H9 (cell line): ENCODE measurements at regions not wholly inside any gene's neighbourhood (a gene's known extent, or its start where the extent isn't known, plus 50 kb on each side); places are given as distances from the start of the nearest gene placed in this dataset.

Experiments used
- DNase-seq: peaks from one replicate; pipeline ENCODE4 v3.0.0-alpha.2; 2017
- H2AFZ ChIP-seq: one replicate; pipeline ENCODE4 v1.6.1; 2013; ENCODE audit warnings: mild to moderate bottlenecking, low read length, control low read depth, moderate library complexity
- H2AK5ac ChIP-seq: 2 replicates; pipeline ENCODE4 v1.6.1; 2013; ENCODE audit warnings: low read length, control low read depth, mixed read lengths; ENCODE audit not compliant: insufficient read length
- H2BK120ac ChIP-seq: one replicate; pipeline ENCODE4 v1.6.1; 2013; ENCODE audit warnings: low read depth, mild to moderate bottlenecking, low read length, control low read depth, inconsistent platforms; ENCODE audit not compliant: poor library complexity, severe bottlenecking
- H2BK12ac ChIP-seq: 2 replicates; pipeline ENCODE4 v1.6.1; 2013; ENCODE audit warnings: low read length, control low read depth, mixed read lengths, low read depth; ENCODE audit not compliant: insufficient read length
- H2BK15ac ChIP-seq: 2 replicates; pipeline ENCODE4 v1.6.1; 2013; ENCODE audit warnings: low read depth, low read length, control low read depth
- H2BK20ac ChIP-seq: one replicate; pipeline ENCODE4 v1.6.1; 2013; ENCODE audit warnings: low read depth, mild to moderate bottlenecking, low read length, control low read depth, inconsistent platforms; ENCODE audit not compliant: poor library complexity, severe bottlenecking
- H2BK5ac ChIP-seq: 2 replicates; pipeline ENCODE4 v1.6.1; 2013; ENCODE audit warnings: low read length, control low read depth, mixed read lengths; ENCODE audit not compliant: insufficient read length
- H3K14ac ChIP-seq: 2 replicates; pipeline ENCODE4 v1.6.1; 2013; ENCODE audit warnings: low read length, control low read depth; ENCODE audit not compliant: insufficient read depth
- H3K18ac ChIP-seq: 2 replicates; pipeline ENCODE4 v1.6.1; 2013; ENCODE audit warnings: low read depth, mild to moderate bottlenecking, mixed read lengths, low read length, control low read depth; ENCODE audit not compliant: insufficient read length
- H3K23ac ChIP-seq: 2 replicates; pipeline ENCODE4 v1.6.1; 2013; ENCODE audit warnings: low read length, control low read depth, mixed read lengths, low read depth; ENCODE audit not compliant: insufficient read length
- H3K23me2 ChIP-seq: 2 replicates; pipeline ENCODE4 v1.6.1; 2013; ENCODE audit warnings: low read depth, mild to moderate bottlenecking, mixed read lengths, low read length, control low read depth; ENCODE audit not compliant: insufficient read length, poor library complexity, severe bottlenecking
- H3K27ac ChIP-seq: 2 replicates; pipeline ENCODE4 v1.5.1; 2013; ENCODE audit warnings: low read length, control low read depth, mixed read lengths, low read depth; ENCODE audit not compliant: insufficient read length
- H3K27me3 ChIP-seq: 2 replicates; pipeline ENCODE4 v1.6.1; 2013; ENCODE audit warnings: low read length, control low read depth, inconsistent platforms; ENCODE audit not compliant: insufficient read depth
- H3K4ac ChIP-seq: 2 replicates; pipeline ENCODE4 v1.6.1; 2013; ENCODE audit warnings: low read depth, mild to moderate bottlenecking, control low read depth, inconsistent platforms, low read length, moderate library complexity
- H3K4me1 ChIP-seq: 2 replicates; pipeline ENCODE4 v1.6.1; 2013; ENCODE audit warnings: low read length, control low read depth, inconsistent platforms; ENCODE audit not compliant: insufficient read depth
- H3K4me2 ChIP-seq: 2 replicates; pipeline ENCODE4 v1.6.1; 2013; ENCODE audit warnings: low read length, control low read depth, mixed read lengths; ENCODE audit not compliant: insufficient read length, insufficient read depth
- H3K56ac ChIP-seq: 2 replicates; pipeline ENCODE4 v1.6.1; 2013; ENCODE audit warnings: low read depth, mild to moderate bottlenecking, mixed read lengths, low read length, control low read depth; ENCODE audit not compliant: insufficient read length
- H3K79me1 ChIP-seq: 2 replicates; pipeline ENCODE4 v1.6.1; 2013; ENCODE audit warnings: low read depth, mild to moderate bottlenecking, moderate library complexity, low read length, control low read depth, inconsistent platforms; ENCODE audit not compliant: insufficient read depth, poor library complexity, severe bottlenecking
- H3K79me2 ChIP-seq: 2 replicates; pipeline ENCODE4 v1.6.1; 2013; ENCODE audit warnings: low read length, control low read depth, inconsistent platforms; ENCODE audit not compliant: insufficient read depth
- H3K9ac ChIP-seq: 2 replicates; pipeline ENCODE4 v1.6.1; 2013; ENCODE audit warnings: low read length, control low read depth, mixed read lengths; ENCODE audit not compliant: insufficient read length; ENCODE audit errors: extremely low read depth
- H3K9me3 ChIP-seq: one replicate; pipeline ENCODE4 v1.6.1; 2013; ENCODE audit warnings: low read depth, low read length, inconsistent platforms; ENCODE audit not compliant: control insufficient read depth
- H3T11ph ChIP-seq: one replicate; pipeline ENCODE4 v1.6.1; 2013; ENCODE audit warnings: mild to moderate bottlenecking, low read length, control low read depth, inconsistent platforms
- H4K20me1 ChIP-seq: one replicate; pipeline ENCODE4 v1.6.1; 2013; ENCODE audit not compliant: control insufficient read depth, insufficient read length, insufficient read depth
- H4K5ac ChIP-seq: 2 replicates; pipeline ENCODE4 v1.6.1; 2013; ENCODE audit warnings: low read depth, mild to moderate bottlenecking, mixed read lengths, low read length, control low read depth; ENCODE audit not compliant: insufficient read length
- H4K8ac ChIP-seq: replicated peaks from 2 replicates; pipeline ENCODE4 v1.6.1; 2013; ENCODE audit warnings: low read length, control low read depth, mixed read lengths, low read depth; ENCODE audit not compliant: insufficient read length
- H4K91ac ChIP-seq: 2 replicates; pipeline ENCODE4 v1.6.1; 2013; ENCODE audit warnings: low read depth, mild to moderate bottlenecking, moderate library complexity, mixed read lengths, low read length, control low read depth; ENCODE audit not compliant: insufficient read length
- H3K27ac Mint-ChIP-seq, 3 experiments: 2 replicates in 2 of 3; 3 replicates in 1 of 3; pipeline ENCODE4 v1.8.0; 2020 to 2021; ENCODE audit warnings: mixed read lengths in 3 of 3, mild to moderate bottlenecking in 1 of 3, moderate library complexity in 1 of 3
- H3K27me3 Mint-ChIP-seq: 2 replicates; pipeline ENCODE4 v1.8.0; 2021; ENCODE audit warnings: low read depth, mild to moderate bottlenecking, moderate library complexity, mixed read lengths
- H3K36me3 Mint-ChIP-seq, 3 experiments: 2 replicates in 2 of 3; 3 replicates in 1 of 3; pipeline ENCODE4 v1.8.0; 2020 to 2021; ENCODE audit warnings: low read depth in 3 of 3, mixed read lengths in 3 of 3; ENCODE audit not compliant: insufficient read depth in 1 of 3
- H3K4me1 Mint-ChIP-seq, 2 experiments: 2 replicates each; pipeline ENCODE4 v1.8.0; 2020; ENCODE audit warnings: mixed read lengths in 2 of 2
- H3K4me3 Mint-ChIP-seq, 2 experiments: 2 replicates in 1 of 2; 3 replicates in 1 of 2; pipeline ENCODE4 v1.8.0; 2020 to 2021; ENCODE audit warnings: mild to moderate bottlenecking in 2 of 2, mixed read lengths in 2 of 2, moderate library complexity in 1 of 2
- H3K9me3 Mint-ChIP-seq, 2 experiments: 2 replicates in 1 of 2; 3 replicates in 1 of 2; pipeline ENCODE4 v1.8.0; 2020; ENCODE audit warnings: mild to moderate bottlenecking in 2 of 2, mixed read lengths in 2 of 2, moderate library complexity in 1 of 2
- CTCF ChIP-seq: fragments of 200-600 bp; sonication (generic); conservative IDR thresholded peaks from 3 replicates; pipeline ENCODE4 v1.8.0; 2021; ENCODE audit warnings: antibody characterized with exemption, mild to moderate bottlenecking
- WGBS: extraction: QIAGEN DNeasy Blood & Tissue Kit; methylation state at CpG from one replicate; pipeline ENCODE4 v1.1.7; 2013; ENCODE audit warnings: missing lambda C conversion rate, low lambda C conversion rate, mixed read lengths; ENCODE audit not compliant: insufficient read length; ENCODE audit errors: extremely low coverage; 5-methylcytosine and 5-hydroxymethylcytosine counted together

- H4K91ac ChIP-seq, result no peak overlapping the region
- H3K27me3 Mint-ChIP-seq, result no peaks in the 10 kb centered on the region
- no peak overlapping the region for H2BK120ac ChIP-seq
- peaks cover 0 to 2% (median 0%) of the 10 kb centered on the region in 3 experiments; a peak in 1 of 7 replicates for H3K36me3 Mint-ChIP-seq
- no peak overlapping the region for H3K27ac Mint-ChIP-seq
- no peak overlapping the region for H3K23ac ChIP-seq
- no peak overlapping the region for H2AK5ac ChIP-seq
- H4K5ac ChIP-seq, result no peak overlapping the region
- no peak overlapping the region for H3K9ac ChIP-seq
- no peak overlapping the region for H2BK20ac ChIP-seq
- no peak overlapping the region for H3K4me3 Mint-ChIP-seq
- H3K4ac ChIP-seq, result no peak overlapping the region
- H3K23me2 ChIP-seq, result no peaks in the 10 kb centered on the region
- no peak overlapping the region for H4K8ac ChIP-seq
- no peaks in the 10 kb centered on the region for H3K4me1 ChIP-seq
- H3K27ac ChIP-seq, result no peak overlapping the region
- peaks cover 3% of the 10 kb centered on the region in 2 experiments; a peak in 3 of 4 replicates for H3K4me1 Mint-ChIP-seq
- no peaks in the 10 kb centered on the region for H3K9me3 Mint-ChIP-seq
- H4K20me1 ChIP-seq, result no peaks in the 10 kb centered on the region
- H2BK5ac ChIP-seq, result no peak overlapping the region
- H2BK12ac ChIP-seq, result no peak overlapping the region
- no peak overlapping the region for H2AFZ ChIP-seq
- H3K18ac ChIP-seq, result no peak overlapping the region
- TF ChIP-seq CTCF, result no peak
- H3K4me2 ChIP-seq, result no peak overlapping the region
- no peaks in the 10 kb centered on the region for H3K9me3 ChIP-seq
- H3K79me2 ChIP-seq, result no peaks in the 10 kb centered on the region
- H3T11ph ChIP-seq, result no peak overlapping the region
- H3K14ac ChIP-seq, result no peak overlapping the region
- H3K79me1 ChIP-seq, result no peaks in the 10 kb centered on the region
- DNase-seq, result no peak
- H3K56ac ChIP-seq, result no peak overlapping the region
- no CpG with 5 or more reads among the region's 12 CpGs for WGBS
- no peak overlapping the region for H2BK15ac ChIP-seq
- H3K27me3 ChIP-seq, result no peaks in the 10 kb centered on the region
Observed at GRCh38 chr3:106678657-106679390, 698.4 kb upstream of the CCDC54 start.
